ENCODE measurements at regions not wholly inside any gene's neighbourhood (a gene's known extent, or its start where the extent isn't known, plus 50 kb on each side); places are given as distances from the start of the nearest gene placed in this dataset.
A peak's percentile ranks its signal among the peaks of the same experiment; 100 is the strongest.
"Not testable (repeated sequence)": the region's sequence is repeated elsewhere in the genome, so short reads cannot be mapped to it uniquely, and the experiment has no call there.

DNA sequence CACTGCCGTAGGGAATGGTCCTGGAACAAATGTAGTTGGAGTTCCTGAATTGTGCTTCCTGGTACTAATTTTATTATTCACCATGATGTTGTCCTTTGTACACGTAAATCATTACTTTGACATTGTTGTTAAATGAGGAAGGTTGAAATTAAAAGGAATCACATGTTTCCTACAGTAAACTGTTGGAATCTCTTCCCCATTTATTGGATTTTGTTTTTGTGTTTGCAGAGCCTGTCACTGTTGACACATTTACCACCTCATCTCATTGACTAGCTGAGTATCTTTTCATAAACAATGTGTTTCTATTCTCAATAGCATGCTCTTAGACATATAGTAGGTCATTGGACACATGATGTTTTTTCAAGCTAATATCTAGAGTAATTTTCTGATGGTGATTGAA, 1012.5 kb downstream of the NR2F1-AS1 start:
- no peak for DNase-seq (ENCODE audit: low read depth in 2 of 2)

- no peak for DNase-seq (ENCODE audit: low read depth in 2 of 2)
Measured at GRCh38 chr5:92567831-92568450, 1013.1 kb downstream of the NR2F1-AS1 start.

GRCh38 chr5:92566113-92566786, 1014.8 kb downstream of the NR2F1-AS1 start:
- DNase-seq (ENCODE audit: low read depth in 2 of 2): no peak

DNA sequence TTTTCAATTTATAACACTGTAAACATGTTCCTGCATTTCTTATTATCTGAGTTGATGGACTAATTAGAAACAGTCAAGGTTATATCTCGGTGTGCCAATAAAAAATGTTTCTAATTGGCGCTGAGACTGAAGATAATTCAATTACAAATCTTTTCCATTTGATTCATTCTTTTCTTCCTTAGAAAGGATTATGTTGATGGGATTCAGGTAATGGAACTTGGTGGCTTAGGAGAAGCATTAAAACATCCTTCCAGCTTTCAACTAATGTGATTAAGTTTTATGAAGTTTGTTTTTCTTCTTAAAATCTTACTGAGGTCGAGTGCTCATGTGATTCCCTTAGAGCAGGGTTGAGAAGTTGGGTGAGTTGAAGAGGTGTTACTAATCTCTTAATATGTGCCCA, 1015.3 kb downstream of the NR2F1-AS1 start:
- DNase-seq (ENCODE audit: low read depth in 2 of 2): no peak

GRCh38 chr5:92562065-92562464, 1019.0 kb downstream of the NR2F1-AS1 start:
- no peak for DNase-seq (ENCODE audit: low read depth in 2 of 2)

- DNase-seq (ENCODE audit: low read depth in 2 of 2): no peak
Measured at GRCh38 chr5:92561411-92561959, 1019.5 kb downstream of the NR2F1-AS1 start.

DNA sequence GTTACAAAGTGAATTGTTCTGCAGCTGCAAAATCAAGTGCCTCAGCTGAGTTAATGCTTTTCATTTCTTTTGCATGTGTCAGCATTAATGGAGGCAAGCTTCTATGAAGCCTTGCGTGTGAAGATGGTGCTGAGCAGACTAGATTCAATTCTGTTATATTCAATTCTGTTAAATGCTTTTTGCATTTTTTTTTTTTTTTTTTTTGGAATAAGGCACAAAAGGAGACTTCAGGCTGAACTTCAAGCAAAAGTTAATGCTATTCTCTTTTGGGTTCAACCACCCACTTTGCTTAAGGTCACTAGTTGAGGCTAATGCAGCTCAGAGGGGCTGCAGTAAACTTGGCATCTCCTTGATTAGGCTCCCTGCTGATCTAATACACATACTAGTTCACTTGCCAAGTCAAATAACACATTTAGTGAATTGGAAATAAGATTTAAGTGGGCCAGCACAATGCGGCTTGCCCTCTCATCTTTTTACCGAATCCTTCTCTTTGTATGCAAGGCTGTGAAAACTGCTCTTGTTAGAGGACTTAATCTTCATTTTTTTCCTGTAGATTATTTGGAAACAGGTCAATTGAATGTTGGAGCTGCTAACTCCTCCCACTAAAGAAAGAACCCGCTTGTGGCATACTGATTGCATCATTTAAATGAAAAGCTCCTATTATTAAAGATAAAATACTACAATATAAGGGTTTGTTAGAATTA, 1020.2 kb downstream of the NR2F1-AS1 start:
- DNase-seq (ENCODE audit: low read depth in 2 of 2): no peak

GRCh38 chr5:92559781-92560180, 1021.2 kb downstream of the NR2F1-AS1 start:
- DNase-seq (ENCODE audit: low read depth in 2 of 2): no peak

GRCh38 chr5:92559331-92559730, 1021.7 kb downstream of the NR2F1-AS1 start:
- DNase-seq (ENCODE audit: low read depth in 2 of 2): no peak

DNA sequence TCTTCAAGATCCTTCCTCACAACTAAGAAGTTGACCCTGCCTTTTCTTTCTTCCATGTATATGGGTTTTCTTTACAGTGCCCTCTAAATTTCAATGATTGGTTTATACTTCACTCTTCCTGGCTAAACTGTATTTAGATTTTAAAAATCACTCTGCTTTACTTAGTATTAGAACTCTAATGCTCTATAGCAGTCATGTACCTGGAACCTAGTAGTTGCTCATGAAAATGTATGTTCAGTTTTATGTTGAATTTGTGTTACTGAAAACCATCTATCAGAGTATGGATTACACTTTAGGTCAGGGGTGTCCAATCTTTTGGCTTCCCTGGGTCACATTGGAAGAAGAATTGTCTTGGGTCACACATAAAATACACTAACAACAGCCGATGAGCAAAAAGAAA, 1024.3 kb downstream of the NR2F1-AS1 start:
- no peak for DNase-seq (ENCODE audit: low read depth in 2 of 2)

DNA sequence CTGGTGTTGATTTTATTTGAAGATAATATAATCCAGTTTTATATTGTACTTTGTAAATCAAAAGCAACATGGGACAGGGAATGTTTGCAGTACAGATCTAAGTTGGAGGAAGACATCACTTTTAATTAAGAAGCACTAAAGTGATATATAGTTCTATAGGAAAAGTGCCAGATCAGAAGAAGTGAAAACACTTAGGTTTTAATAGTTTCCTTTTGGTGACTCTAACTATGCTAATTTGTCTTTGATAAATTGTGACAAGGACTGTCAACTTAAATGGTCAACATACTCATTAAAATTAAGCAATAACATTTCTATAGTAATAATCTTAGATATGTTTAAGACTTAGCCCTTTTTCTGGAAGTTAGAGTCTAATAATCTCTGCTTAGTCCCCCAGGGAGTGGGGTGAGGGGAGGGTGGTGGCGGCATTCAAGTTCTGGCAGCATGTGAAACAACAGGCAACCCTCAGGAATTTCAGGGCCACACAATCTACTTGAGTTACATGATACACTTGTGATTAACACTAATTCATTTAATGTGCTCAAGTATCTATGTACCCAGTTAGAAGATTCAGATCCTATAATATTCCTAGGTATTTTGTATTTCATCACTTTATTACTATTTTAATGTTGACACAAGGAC, 1026.5 kb downstream of the NR2F1-AS1 start:
- DNase-seq (ENCODE audit: low read depth in 2 of 2): no peak

- no peak for DNase-seq (ENCODE audit: low read depth in 2 of 2)
Measured at GRCh38 chr5:92553326-92553725, 1027.7 kb downstream of the NR2F1-AS1 start.

- DNase-seq (ENCODE audit: low read depth in 2 of 2): peak; percentile 39 to 80
Measured at GRCh38 chr5:92552206-92553160, 1028.5 kb downstream of the NR2F1-AS1 start.

GRCh38 chr5:92548346-92548745, 1032.7 kb downstream of the NR2F1-AS1 start:
- no peak for DNase-seq (ENCODE audit: low read depth in 2 of 2)

- no peak for DNase-seq (ENCODE audit: low read depth in 2 of 2)
Measured at GRCh38 chr5:92544596-92544995, 1036.4 kb downstream of the NR2F1-AS1 start.

DNA sequence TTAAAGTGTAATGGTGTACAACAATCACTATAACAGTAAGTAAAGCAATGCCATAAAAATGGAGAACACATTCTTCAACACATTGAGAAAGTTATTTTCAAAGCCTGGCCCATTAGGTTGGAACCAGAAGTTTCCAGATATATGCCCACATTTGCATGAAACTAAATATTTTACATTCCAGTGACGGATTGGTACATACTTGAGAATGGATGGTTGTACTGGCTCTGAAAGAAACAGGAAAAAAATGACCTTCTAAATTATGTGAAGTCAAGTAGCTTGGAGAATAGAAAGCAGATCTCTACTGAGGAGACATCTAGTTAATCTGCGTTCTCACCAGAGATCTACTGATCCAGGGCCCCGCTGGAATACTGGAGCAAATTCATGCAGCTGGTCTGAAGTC, 1037.0 kb downstream of the NR2F1-AS1 start:
- no peak for DNase-seq (ENCODE audit: low read depth in 2 of 2)

GRCh38 chr5:92543201-92543600, 1037.8 kb downstream of the NR2F1-AS1 start:
- DNase-seq (ENCODE audit: low read depth in 2 of 2): no peak

GRCh38 chr5:92542017-92542416, 1039.0 kb downstream of the NR2F1-AS1 start:
- DNase-seq (ENCODE audit: low read depth in 2 of 2): not testable (repeated sequence)

GRCh38 chr5:92527311-92528078, 1053.5 kb downstream of the NR2F1-AS1 start:
- DNase-seq (ENCODE audit: low read depth in 2 of 2): no peak

DNA sequence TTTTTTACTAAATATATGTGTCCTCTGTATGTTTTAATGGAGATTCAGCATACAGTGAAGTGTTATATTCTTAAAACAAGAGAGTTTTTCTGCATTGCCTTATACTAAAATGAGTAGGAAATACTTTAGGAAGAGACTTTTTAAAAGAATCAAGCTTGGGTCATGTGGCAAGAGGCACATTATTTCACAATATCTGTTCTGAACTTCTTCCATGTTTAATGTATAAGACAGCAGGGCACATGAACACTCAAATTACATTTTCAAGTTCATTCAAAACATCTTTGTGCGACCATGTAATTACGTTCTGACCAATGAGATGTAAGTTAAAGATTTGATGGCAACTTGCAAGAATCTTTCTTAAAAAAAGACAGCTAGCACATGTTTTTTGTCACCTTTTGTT, 1055.9 kb downstream of the NR2F1-AS1 start:
- DNase-seq (ENCODE audit: low read depth in 2 of 2): no peak

Data from lung microvascular endothelial cell (primary cell).